NOMO-1 treated with DMSO at 0.1 percent for 48 hours (cell line): ENCODE measurements at regions not wholly inside any gene's neighbourhood (a gene's known extent, or its start where the extent isn't known, plus 50 kb on each side); places are given as distances from the start of the nearest gene placed in this dataset.

Experiments
- DNase-seq: peaks from one replicate; lab custom pipeline; 2025; ENCODE audit not compliant: unreplicated experiment; lab: John Stamatoyannopoulos, UW

- no peak for DNase-seq
Measured at GRCh38 chr21:33155005-33155404, 74.7 kb upstream of the IFNAR2 start.

DNA sequence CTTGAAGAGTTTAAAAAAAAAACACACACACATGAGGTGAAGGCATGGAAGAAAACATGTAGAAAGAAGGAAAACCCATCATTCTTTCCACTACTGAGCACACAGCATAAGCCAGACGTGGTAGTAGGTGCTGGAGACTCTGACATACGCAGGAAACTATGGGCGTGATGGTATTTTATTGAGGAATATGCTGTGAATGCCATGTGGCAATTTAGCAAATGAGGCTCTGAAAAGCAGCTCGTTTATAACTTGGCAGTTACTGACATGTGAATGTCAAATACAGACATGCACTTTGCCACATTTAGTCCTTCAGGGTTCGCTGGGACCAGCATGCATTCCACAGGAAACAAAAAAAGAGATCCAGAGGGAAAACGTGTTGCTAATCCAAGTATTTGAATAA lies 74.3 kb upstream of the IFNAR2 start:
- DNase-seq: no peak

GRCh38 chr21:33157303-33157702 lies 72.4 kb upstream of the IFNAR2 start:
- peak; percentile 6 for DNase-seq

- no peak for DNase-seq
Measured at GRCh38 chr21:33158654-33159053, 71.1 kb upstream of the IFNAR2 start.

- DNase-seq: no peak
Measured at GRCh38 chr21:33162436-33162951, 67.2 kb upstream of the IFNAR2 start.

- DNase-seq: no peak
Measured at GRCh38 chr21:33168886-33169285, 60.9 kb upstream of the IFNAR2 start.

- DNase-seq: peak; percentile 70
Measured at GRCh38 chr21:33169359-33169758, 60.4 kb upstream of the IFNAR2 start.

DNA sequence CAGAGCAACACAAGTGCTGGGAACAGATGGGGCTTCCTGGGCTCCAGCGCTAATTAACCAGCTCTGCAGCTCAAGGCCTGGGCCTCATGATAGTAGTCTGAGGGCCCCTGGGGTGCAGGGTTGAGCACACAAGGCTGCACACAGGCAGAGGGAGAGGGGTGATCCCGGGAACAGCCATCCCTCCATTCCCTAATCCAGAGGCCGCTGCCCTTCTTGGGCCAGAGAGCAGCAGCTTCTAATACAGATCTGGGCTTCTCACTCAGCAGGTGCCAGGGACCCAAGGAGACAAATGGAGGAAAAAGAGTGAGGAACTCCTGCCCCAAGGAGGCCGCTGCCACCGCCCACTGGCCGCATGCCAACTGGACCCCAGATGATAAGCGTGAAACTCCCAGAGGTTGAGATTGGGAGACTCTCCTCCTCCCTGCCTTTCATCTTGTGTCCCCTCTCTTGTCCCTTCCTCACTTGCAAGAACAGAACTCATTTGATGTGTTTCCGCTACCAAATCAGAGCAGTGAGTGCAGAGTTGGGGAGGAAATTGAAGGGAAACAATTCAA lies 58.0 kb upstream of the IFNAR2 start:
- DNase-seq: no peak

DNA sequence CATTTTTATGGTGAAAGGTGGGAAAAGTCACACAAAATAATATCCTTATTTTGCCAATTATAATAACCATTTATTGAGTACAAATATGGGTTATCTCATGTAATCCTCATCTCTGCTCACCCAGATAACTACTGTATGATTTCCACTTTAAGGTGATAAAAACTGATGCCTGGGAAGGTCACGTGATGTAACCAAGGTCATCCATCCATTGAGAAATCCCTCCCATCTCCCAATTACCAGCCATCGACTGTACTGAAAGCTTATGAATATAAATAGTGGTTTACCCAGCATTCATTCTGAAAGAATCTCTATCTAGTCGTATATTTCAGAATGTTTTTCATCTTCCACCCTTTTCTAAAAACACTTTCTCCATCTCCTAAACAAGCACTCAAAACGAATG lies 55.0 kb upstream of the IFNAR2 start:
- DNase-seq: no peak
